GM12892 (cell line): ENCODE measurements at regions not wholly inside any gene's neighbourhood (a gene's known extent, or its start where the extent isn't known, plus 50 kb on each side); places are given as distances from the start of the nearest gene placed in this dataset.

ENCODE experiments used
- POLR2A ChIP-seq: IDR thresholded peaks from 2 replicates; pipeline ENCODE4 v1.6.1; 2011; ENCODE audit warnings: low read depth, low read length, control low read depth
- POLR2AphosphoS5 ChIP-seq: IDR thresholded peaks from 2 replicates; pipeline ENCODE4 v1.6.1; 2011; ENCODE audit warnings: low read depth, low read length, control low read depth
- TAF1 ChIP-seq: IDR thresholded peaks from 2 replicates; pipeline ENCODE4 v1.6.1; 2011; ENCODE audit warnings: low read depth, mild to moderate bottlenecking, control low read depth, low read length, borderline replicate concordance

DNA sequence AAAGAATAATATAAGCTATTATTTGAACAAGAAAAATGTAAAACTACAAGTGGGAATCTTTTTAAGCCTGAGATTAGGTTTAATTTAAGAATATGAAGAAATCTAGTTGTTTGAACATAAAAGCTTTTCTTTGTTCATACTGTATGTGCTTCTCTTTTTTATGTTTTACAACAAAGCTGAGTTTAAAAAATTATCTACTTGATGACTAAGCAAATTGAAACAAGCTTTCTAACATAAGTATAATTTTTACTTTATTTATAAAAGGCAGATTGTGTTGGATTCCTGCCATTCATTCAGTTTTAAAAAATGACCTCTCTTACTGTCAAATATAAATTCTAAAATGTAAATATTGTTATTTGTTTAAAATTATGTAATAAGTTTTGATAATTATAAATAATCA lies 958.2 kb downstream of the DNAJB9 start:
- no peak for TF ChIP-seq POLR2A
- TF ChIP-seq POLR2AphosphoS5: no peak
- TF ChIP-seq TAF1: no peak
